A549 (cell line): ENCODE measurements at regions not wholly inside any gene's neighbourhood (a gene's known extent, or its start where the extent isn't known, plus 50 kb on each side); places are given as distances from the start of the nearest gene placed in this dataset.
A peak's percentile ranks its signal among the peaks of the same experiment; 100 is the strongest.
"Not testable (repeated sequence)": the region's sequence is repeated elsewhere in the genome, so short reads cannot be mapped to it uniquely, and the experiment has no call there.

Experiments used
- ATAC-seq, 2 experiments: fragments of 200-7000 bp in 1 of 2; fragments of >200 bp in 1 of 2; cut with Nextera tagmentation in 1 of 2; cut with Tn5 transposase in 1 of 2; 3 replicates each; pipeline versions ENCODE4 v1.8.0 to v1.9.1; 2018 to 2020; ENCODE audit warnings: mild to moderate bottlenecking in 1 of 2, moderate library complexity in 1 of 2
- CTCF ChIA-PET: fragments of 300-600 bp; sonication (Branson Sonifier 250); formaldehyde crosslinking; extraction: SDS; loops from one replicate; lab custom pipeline; 2021; ENCODE audit warnings: antibody characterized with exemption, inconsistent platforms; lab: Yijun Ruan, JAX
- POLR2A ChIA-PET: fragments of 350-600 bp; formaldehyde crosslinking; extraction: SDS; loops from one replicate; lab custom pipeline; 2021; ENCODE audit warnings: antibody characterized with exemption, inconsistent platforms; lab: Yijun Ruan, JAX
- DNase-seq, 2 experiments: peaks; one replicate each; pipeline versions ENCODE4 v3.0.0 to v3.0.0-alpha.2; 2011 to 2016; ENCODE audit warnings: low read depth in 1 of 2, low spot score in 1 of 2
- FAIRE-seq: peaks from 2 replicates; lab custom pipeline; 2011; peaks lifted over from hg19 to GRCh38; lab: Jason Lieb, UNC
- H3K27ac ChIP-seq, 2 experiments: fragments of >200 bp; sonication (Bioruptor Twin); formaldehyde crosslinking; 3 replicates each; pipeline ENCODE4 v1.5.1; 2016 to 2017
- H3K4me1 ChIP-seq: fragments of >200 bp; sonication (Bioruptor Twin); formaldehyde crosslinking; 3 replicates; pipeline ENCODE4 v1.6.1; 2016
- H3K4me2 ChIP-seq: fragments of >200 bp; sonication (Bioruptor Twin); formaldehyde crosslinking; 3 replicates; pipeline ENCODE4 v1.6.1; 2016
- H3K4me3 ChIP-seq: fragments of >200 bp; sonication (Bioruptor Twin); formaldehyde crosslinking; 3 replicates; pipeline ENCODE4 v1.5.1; 2016
- H3K9me3 ChIP-seq: fragments of >200 bp; sonication (Bioruptor Twin); formaldehyde crosslinking; 3 replicates; pipeline ENCODE4 v1.6.1; 2016
- FOSL2 ChIP-seq, 2 experiments: fragments of 450-650 bp in 1 of 2; fragments of >200 bp in 1 of 2; sonication (Bioruptor Twin) in 1 of 2; formaldehyde crosslinking; IDR thresholded peaks; 2 replicates each; pipeline versions ENCODE4 v1.5.0 to v1.6.1; 2016 to 2020; ENCODE audit warnings: mild to moderate bottlenecking in 1 of 2, moderate library complexity in 1 of 2
- JUN ChIP-seq, 2 experiments: fragments of >200 bp; sonication (Bioruptor Twin); formaldehyde crosslinking; IDR thresholded peaks; 2 replicates in 1 of 2; 3 replicates in 1 of 2; pipeline ENCODE4 v1.6.1; 2016 to 2017
- KDM5A ChIP-seq: fragments of 200-600 bp; sonication (generic); IDR thresholded peaks from 2 replicates; pipeline ENCODE4 v1.6.1; 2016; ENCODE audit warnings: antibody characterized with exemption, mild to moderate bottlenecking
- MAFK ChIP-seq: fragments of 450-650 bp; IDR thresholded peaks from 2 replicates; pipeline ENCODE4 v1.6.1; 2014; ENCODE audit not compliant: partially characterized antibody
- PHF8 ChIP-seq: fragments of 200-600 bp; sonication (generic); IDR thresholded peaks from 2 replicates; pipeline ENCODE4 v1.6.1; 2016; ENCODE audit warnings: low read depth, mild to moderate bottlenecking, antibody characterized with exemption, moderate library complexity, borderline replicate concordance
- POLR2A ChIP-seq: IDR thresholded peaks from 2 replicates; pipeline ENCODE4 v1.6.1; 2012; ENCODE audit warnings: mild to moderate bottlenecking, low read length
- RAD21 ChIP-seq, 2 experiments: fragments of >200 bp in 1 of 2; sonication (Bioruptor Twin) in 1 of 2; formaldehyde crosslinking in 1 of 2; IDR thresholded peaks in 1 of 2; conservative IDR thresholded peaks in 1 of 2; 2 replicates in 1 of 2; 3 replicates in 1 of 2; pipeline ENCODE4 v1.6.1; 2012 to 2018; ENCODE audit warnings: inconsistent platforms in 1 of 2
- RFX5 ChIP-seq: fragments of 450-650 bp; IDR thresholded peaks from 2 replicates; pipeline ENCODE4 v1.7.1; 2014; ENCODE audit warnings: antibody characterized with exemption, mild to moderate bottlenecking, moderate library complexity
- WGBS: methylation state at CpG from one replicate; pipeline ENCODE4 v1.1.6; 2017; ENCODE audit errors: missing lambda C conversion rate; 5-methylcytosine and 5-hydroxymethylcytosine counted together
- TF ChIP-seq, protein P1 (sequence below): fragments of >200 bp; sonication (Bioruptor Twin); formaldehyde crosslinking; IDR thresholded peaks from 3 replicates; pipeline ENCODE4 v1.6.1; 2016
- TF ChIP-seq, protein P2 (sequence below): IDR thresholded peaks from 2 replicates; pipeline ENCODE4 v1.6.1; 2012
- TF ChIP-seq, protein P3 (sequence below): fragments of 450-650 bp; IDR thresholded peaks from 2 replicates; pipeline ENCODE4 v1.6.1; 2014; ENCODE audit warnings: antibody characterized with exemption

DNA sequence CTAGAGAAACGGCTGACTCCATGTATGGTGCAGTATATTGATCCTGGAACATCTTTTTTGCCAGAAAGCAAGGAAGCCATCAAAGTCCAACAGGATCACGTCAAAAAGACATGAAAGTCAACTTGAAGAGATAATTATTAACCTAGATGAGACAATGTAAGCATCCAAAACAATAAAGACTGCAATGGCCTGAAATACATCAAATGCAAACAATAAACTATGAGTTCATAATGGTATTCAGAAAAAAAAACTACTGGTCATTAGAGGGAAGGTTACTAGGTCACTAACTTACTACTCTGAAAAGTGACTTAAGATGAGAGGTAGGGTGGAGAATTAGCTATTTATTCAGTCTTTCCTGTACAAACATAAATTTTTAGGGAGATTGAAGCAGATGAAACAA is 75.3 kb upstream of the OR4F16 start:
- FAIRE-seq, POLR2A ChIA-PET: not testable (repeated sequence)
- WGBS, result 100% methylated on average over 1 of the region's 2 CpGs

DNA sequence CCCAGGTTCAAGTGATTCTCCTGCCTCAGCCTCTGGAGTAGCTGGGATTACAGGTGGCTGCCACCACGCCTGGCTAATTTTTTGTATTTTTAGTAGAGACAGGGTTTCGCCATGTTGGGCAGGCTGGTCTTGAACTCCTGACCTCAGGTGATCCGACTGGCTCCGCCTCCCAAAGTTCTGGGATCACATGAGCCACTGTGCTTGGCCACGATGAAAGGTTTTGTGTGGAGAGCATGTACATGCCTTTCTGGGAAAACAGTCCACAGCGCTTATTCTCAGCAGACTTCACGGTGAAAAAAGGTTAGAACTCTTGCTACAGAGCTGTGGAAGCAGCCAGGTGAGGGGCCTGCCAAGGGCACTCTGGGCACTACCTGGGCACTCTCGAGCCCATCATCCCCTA is 85.0 kb upstream of the OR4F16 start:
- H3K4me1 ChIP-seq, H3K9me3 ChIP-seq, H3K4me2 ChIP-seq, H3K4me3 ChIP-seq, CTCF ChIA-PET, POLR2A ChIA-PET, DNase-seq, FAIRE-seq, H3K27ac ChIP-seq, ATAC-seq: not testable (repeated sequence)
- WGBS, result no CpG with 5 or more reads among the region's 8 CpGs

More for the DNA sequence above, 75.3 kb upstream of the OR4F16 start:
- ATAC-seq, H3K4me2 ChIP-seq, H3K9me3 ChIP-seq, H3K4me3 ChIP-seq, CTCF ChIA-PET, DNase-seq, H3K4me1 ChIP-seq, H3K27ac ChIP-seq: not testable (repeated sequence)

DNA sequence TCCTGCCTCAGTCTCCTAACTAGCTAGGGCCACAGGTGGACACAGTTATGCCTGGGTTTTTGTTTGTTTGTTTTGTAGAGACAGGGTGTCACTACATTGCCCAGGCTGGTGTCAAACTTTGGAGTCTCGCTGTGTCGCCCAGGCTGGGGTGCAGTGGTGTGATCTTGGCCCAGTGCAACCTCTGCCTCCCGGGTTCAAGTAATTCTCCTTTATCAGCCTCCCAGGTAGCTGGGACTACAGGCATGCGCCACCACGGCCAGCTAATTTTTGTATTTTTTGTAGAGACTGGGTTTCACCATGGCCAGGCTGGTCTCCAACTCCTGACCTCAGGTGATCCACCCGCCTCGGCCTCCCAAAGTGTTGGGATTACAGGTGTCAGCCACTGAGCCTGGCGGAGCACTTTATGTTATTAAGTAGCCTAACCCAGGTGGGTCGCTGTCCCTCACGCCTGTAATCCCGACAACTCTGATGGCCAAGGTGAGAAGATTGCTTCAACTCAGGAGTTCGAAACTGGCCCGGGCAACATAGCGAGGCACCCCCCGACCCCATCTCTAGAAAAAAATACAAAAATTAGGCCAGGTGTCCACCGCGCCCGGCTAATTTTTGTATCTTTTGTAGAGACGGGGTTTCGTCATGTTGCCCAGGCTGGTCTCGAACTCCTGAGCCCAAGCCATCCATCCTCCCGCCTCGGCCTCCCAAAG is 91.2 kb upstream of the OR4F16 start:
- WGBS, result 86% methylated on average over 20 of the region's 23 CpGs
- peak overlapping the region; percentile 71 to 92 for H3K27ac ChIP-seq
- DNase-seq, CTCF ChIA-PET, POLR2A ChIA-PET, H3K9me3 ChIP-seq, ATAC-seq, FAIRE-seq, H3K4me1 ChIP-seq: not testable (repeated sequence)
- peak overlapping the region; percentile 69 for H3K4me3 ChIP-seq
- H3K4me2 ChIP-seq, result peak overlapping the region; percentile 81

DNA sequence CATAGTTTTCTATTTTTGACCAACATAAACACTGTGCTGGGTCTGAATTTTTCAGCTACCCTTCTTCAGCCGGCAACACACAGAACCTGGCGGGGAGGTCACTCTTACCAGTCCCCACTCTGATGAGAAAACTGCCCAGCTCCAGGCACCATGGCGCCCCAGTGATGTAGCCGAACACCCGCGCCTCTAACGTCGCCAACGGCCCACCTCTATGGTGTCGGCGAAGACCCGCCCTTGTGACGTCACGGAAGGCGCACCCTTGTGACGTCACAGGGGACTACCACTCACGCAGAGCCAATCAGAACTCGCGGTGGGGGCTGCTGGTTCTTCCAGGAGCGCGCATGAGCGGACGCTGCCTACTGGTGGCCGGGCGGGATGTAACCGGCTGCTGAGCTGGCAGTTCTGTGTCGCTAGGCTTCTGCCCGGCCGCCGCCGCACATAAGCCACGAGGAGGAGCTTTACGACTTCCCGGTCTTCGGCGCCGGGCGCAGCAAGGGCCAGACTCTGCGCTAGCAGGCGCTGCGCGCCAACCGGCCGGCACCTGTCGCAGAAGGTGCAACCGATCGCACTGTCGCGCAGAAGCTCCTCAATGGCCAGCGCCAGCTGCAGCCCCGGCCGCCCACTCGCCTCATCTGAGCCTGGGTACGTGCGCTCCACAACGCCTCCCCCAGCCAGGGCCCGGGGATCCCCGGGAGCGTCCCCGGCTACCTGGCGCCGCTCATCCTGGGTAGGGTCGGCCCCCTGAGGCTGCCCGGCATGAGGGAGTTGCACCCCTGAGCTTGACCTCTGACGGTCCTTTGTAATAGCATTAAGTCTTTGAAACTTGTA is 92.2 kb upstream of the OR4F16 start:
- CTCF ChIA-PET; H3K9me3 ChIP-seq; H3K4me1 ChIP-seq; POLR2A ChIA-PET; FAIRE-seq; TF ChIP-seq FOSL2 (IDR thresholded peaks at IDR 0.05): not testable (repeated sequence)
- WGBS, result 0% methylated on average over 24 of the region's 65 CpGs
- DNase-seq (peak; percentile 93 to 99), ATAC-seq (peak; percentile 100)
- peak overlapping the region; percentile 81 for H3K4me2 ChIP-seq
- H3K4me3 ChIP-seq, result peak overlapping the region; percentile 69
- peak overlapping the region; percentile 83 to 92 for H3K27ac ChIP-seq
- TF ChIP-seq JUN (IDR thresholded peaks at IDR 0.05) (peak in 1 of 2 experiments; percentile 42; a peak in 2 of 5 replicates), MAFK (peak; percentile 99), RAD21 (conservative IDR thresholded peaks at IDR 0.05 in 1 of 2, IDR thresholded peaks at IDR 0.05 in 1 of 2) (0 out of 5 replicates have a peak, but pooled peaks of 1 of the 2 experiments have one; percentile 16), FOSL2 (CRISPR knock-in tag; IDR thresholded peaks at IDR 0.05) (peak; percentile 44; the same call in 1 of the 2 replicates), PHF8 (0 out of 2 replicates have a peak, but pooled peaks have one; percentile 73), KDM5A (0 out of 2 replicates have a peak, but pooled peaks have one; percentile 30), POLR2A (peak; percentile 51), RFX5 (peak; percentile 82)
- TF ChIP-seq, protein P1, sequence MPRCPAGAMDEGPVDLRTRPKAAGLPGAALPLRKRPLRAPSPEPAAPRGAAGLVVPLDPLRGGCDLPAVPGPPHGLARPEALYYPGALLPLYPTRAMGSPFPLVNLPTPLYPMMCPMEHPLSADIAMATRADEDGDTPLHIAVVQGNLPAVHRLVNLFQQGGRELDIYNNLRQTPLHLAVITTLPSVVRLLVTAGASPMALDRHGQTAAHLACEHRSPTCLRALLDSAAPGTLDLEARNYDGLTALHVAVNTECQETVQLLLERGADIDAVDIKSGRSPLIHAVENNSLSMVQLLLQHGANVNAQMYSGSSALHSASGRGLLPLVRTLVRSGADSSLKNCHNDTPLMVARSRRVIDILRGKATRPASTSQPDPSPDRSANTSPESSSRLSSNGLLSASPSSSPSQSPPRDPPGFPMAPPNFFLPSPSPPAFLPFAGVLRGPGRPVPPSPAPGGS, result 0 out of 3 replicates have a peak, but pooled peaks have one; percentile 26
- TF ChIP-seq, protein P2, sequence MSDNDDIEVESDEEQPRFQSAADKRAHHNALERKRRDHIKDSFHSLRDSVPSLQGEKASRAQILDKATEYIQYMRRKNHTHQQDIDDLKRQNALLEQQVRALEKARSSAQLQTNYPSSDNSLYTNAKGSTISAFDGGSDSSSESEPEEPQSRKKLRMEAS, result peak; percentile 45
- TF ChIP-seq, protein P3, sequence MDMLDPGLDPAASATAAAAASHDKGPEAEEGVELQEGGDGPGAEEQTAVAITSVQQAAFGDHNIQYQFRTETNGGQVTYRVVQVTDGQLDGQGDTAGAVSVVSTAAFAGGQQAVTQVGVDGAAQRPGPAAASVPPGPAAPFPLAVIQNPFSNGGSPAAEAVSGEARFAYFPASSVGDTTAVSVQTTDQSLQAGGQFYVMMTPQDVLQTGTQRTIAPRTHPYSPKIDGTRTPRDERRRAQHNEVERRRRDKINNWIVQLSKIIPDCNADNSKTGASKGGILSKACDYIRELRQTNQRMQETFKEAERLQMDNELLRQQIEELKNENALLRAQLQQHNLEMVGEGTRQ, result 0 out of 2 replicates have a peak, but pooled peaks have one; percentile 3

DNA sequence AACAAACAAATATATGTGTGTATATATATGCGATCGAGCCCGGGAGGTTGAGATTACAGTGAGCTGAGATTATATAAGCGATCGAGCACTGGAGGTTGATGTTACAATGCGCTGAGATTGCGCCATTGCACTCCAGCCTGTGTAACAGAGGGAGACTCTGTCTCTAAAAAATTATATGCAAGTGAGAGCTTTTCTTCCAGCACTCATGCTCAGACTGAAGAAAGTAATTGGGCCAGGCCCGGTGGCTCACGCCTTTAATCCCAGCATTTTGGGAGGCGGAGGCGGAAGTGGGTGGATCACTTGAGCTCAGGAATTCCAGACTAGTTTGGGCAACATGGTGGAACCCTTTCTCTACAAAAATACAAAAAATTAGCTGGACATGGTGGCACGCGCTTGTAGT is 93.2 kb upstream of the OR4F16 start:
- CTCF ChIA-PET, result interaction anchor here (0.6 kb wide), 1 partner anchor 118 kb away, joined by 3 read pairs; no protein-coding TSS in a partner anchor
- H3K4me3 ChIP-seq, result peak overlapping the region; percentile 69
- POLR2A ChIA-PET, H3K9me3 ChIP-seq, H3K4me1 ChIP-seq, ATAC-seq, FAIRE-seq: not testable (repeated sequence)
- DNase-seq, result peak in 1 of 2 experiments; percentile 38
- 27% methylated on average over 13 of the region's 13 CpGs for WGBS
- peak overlapping the region; percentile 59 to 75 for H3K27ac ChIP-seq
- H3K4me2 ChIP-seq, result peak overlapping the region; percentile 59
